ENCODE measurements at regions not wholly inside any gene's neighbourhood (a gene's known extent, or its start where the extent isn't known, plus 50 kb on each side); places are given as distances from the start of the nearest gene placed in this dataset.
"Not testable (repeated sequence)": the region's sequence is repeated elsewhere in the genome, so short reads cannot be mapped to it uniquely, and the experiment has no call there.

DNA sequence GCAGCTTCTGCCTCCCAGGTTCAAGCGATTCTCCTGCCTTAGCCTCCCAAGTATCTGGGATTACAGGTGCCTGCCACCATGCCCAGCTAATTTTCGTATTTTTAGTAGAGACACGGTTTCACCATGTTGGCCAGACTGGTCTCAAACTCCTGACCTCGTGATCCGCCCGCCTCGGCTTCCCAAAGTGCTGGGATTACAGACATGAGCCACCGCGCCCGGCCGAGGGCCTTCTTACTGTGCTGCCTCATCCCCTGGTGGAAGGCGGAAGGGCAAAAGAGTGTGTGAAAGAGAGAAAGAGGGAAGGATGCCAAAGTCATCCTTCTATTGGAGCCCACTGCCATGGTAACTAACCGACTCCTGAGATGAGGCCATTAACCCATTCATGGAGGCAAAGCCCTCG, 399.4 kb upstream of the TENM3 start:
- H3K27me3 Mint-ChIP-seq; H3K9me3 ChIP-seq; H3K36me3 ChIP-seq (ENCODE audit: control insufficient read depth in 2 of 2, extremely low read depth in 1 of 2, insufficient read depth in 1 of 2, low read length in 1 of 2); H3K27ac Mint-ChIP-seq; DNase-seq; POLR2A ChIA-PET; H3K27ac ChIP-seq (ENCODE audit: low read length); H3K36me3 Mint-ChIP-seq; H3K9me3 Mint-ChIP-seq; H3K4me1 ChIP-seq (ENCODE audit: control insufficient read depth in 1 of 2, extremely low read depth in 1 of 2, insufficient read depth in 2 of 2, low read length in 2 of 2); H3K4me1 Mint-ChIP-seq; H3K4me3 Mint-ChIP-seq; CTCF ChIA-PET; H3K4me3 ChIP-seq (ENCODE audit: control insufficient read depth in 1 of 2, extremely low read depth in 1 of 2, low read length in 1 of 2); ATAC-seq (replicated peaks in 1 of 4); H3K27me3 ChIP-seq (replicated peaks in 1 of 2; ENCODE audit: control insufficient read depth in 2 of 2, extremely low read depth in 1 of 2, insufficient read depth in 2 of 2, low read length in 1 of 2): not testable (repeated sequence)
- WGBS (ENCODE audit: insufficient coverage): 83% methylated on average over 13 of the region's 14 CpGs

DNA sequence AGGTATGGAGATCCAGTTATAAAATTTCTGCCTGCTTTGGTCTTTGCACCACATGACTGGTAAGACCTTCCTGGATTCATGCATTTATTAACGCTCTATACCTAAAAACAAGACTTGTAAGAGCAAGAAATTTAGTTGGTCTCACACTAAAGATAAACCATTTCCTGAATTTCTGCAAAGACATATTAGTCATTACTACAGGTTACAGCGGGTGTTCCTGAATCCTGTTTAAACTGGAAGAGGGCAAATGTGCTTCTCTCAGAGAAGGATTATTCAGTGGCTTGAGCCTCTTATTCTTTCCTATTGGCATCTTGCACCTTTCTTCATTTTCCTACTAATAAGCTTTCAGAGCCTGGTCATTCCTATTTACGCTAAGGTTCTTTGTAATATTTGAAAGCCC, 397.6 kb upstream of the TENM3 start:
- no peak overlapping the region for H3K4me3 ChIP-seq (ENCODE audit: control insufficient read depth in 1 of 2, extremely low read depth in 1 of 2, low read length in 1 of 2)
- Mint-ChIP-seq H3K4me3 (no peak overlapping the region), H3K9me3 (peaks cover 0 to 3% (median 2%) of the 10 kb centered on the region in 3 donors), H3K36me3 (no peaks in the 10 kb centered on the region), H3K4me1 (no peaks in the 10 kb centered on the region), H3K27ac (no peak overlapping the region), H3K27me3 (no peaks in the 10 kb centered on the region)
- POLR2A ChIA-PET: no interaction called here
- no peaks in the 10 kb centered on the region for H3K4me1 ChIP-seq (ENCODE audit: control insufficient read depth in 1 of 2, extremely low read depth in 1 of 2, insufficient read depth in 2 of 2, low read length in 2 of 2)
- WGBS (ENCODE audit: insufficient coverage): no CpG with 5 or more reads among the region's 3 CpGs
- no peaks in the 10 kb centered on the region for H3K27me3 ChIP-seq (replicated peaks in 1 of 2; ENCODE audit: control insufficient read depth in 2 of 2, extremely low read depth in 1 of 2, insufficient read depth in 2 of 2, low read length in 1 of 2)
- ATAC-seq (replicated peaks in 1 of 4): no peak
- H3K9me3 ChIP-seq: no peaks in the 10 kb centered on the region
- CTCF ChIA-PET: no interaction called here
- no peak for DNase-seq
- H3K27ac ChIP-seq (ENCODE audit: low read length): no peak overlapping the region
- no peaks in the 10 kb centered on the region for H3K36me3 ChIP-seq (ENCODE audit: control insufficient read depth in 2 of 2, extremely low read depth in 1 of 2, insufficient read depth in 1 of 2, low read length in 1 of 2)

DNA sequence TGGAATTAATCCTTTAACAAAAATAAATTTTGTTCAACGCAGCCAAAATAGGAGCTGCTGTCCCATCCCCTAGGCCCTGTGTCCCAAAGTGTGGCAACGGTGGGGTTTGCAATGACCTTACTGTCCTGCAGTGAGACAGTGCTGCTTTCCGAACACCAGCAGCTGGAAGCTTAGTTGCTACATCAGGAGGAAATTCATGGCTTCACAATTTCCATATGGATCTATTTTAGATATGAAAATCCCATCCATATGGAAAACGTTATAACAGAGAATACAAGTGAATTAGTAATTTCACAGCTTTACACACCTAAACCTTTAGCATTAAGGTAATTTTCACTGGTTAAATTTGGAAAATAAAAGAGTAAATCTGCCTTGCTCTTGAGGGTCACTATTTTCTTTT, 396.3 kb upstream of the TENM3 start:
- Mint-ChIP-seq H3K27me3 (no peaks in the 10 kb centered on the region), H3K9me3 (peaks cover 2 to 8% (median 3%) of the 10 kb centered on the region in 3 donors), H3K36me3 (no peaks in the 10 kb centered on the region), H3K4me1 (no peaks in the 10 kb centered on the region), H3K4me3 (no peak overlapping the region), H3K27ac (no peak overlapping the region)
- H3K27ac ChIP-seq (ENCODE audit: low read length): no peak overlapping the region
- WGBS (ENCODE audit: insufficient coverage): 60% methylated on average over 1 of the region's 4 CpGs
- POLR2A ChIA-PET: no interaction called here
- H3K36me3 ChIP-seq (ENCODE audit: control insufficient read depth in 2 of 2, extremely low read depth in 1 of 2, insufficient read depth in 1 of 2, low read length in 1 of 2): no peaks in the 10 kb centered on the region
- no peak overlapping the region for H3K4me3 ChIP-seq (ENCODE audit: control insufficient read depth in 1 of 2, extremely low read depth in 1 of 2, low read length in 1 of 2)
- CTCF ChIA-PET: no interaction called here
- no peak for DNase-seq
- no peaks in the 10 kb centered on the region for H3K4me1 ChIP-seq (ENCODE audit: control insufficient read depth in 1 of 2, extremely low read depth in 1 of 2, insufficient read depth in 2 of 2, low read length in 2 of 2)
- no peak for ATAC-seq (replicated peaks in 1 of 4)
- H3K9me3 ChIP-seq: no peaks in the 10 kb centered on the region
- no peaks in the 10 kb centered on the region for H3K27me3 ChIP-seq (replicated peaks in 1 of 2; ENCODE audit: control insufficient read depth in 2 of 2, extremely low read depth in 1 of 2, insufficient read depth in 2 of 2, low read length in 1 of 2)

DNA sequence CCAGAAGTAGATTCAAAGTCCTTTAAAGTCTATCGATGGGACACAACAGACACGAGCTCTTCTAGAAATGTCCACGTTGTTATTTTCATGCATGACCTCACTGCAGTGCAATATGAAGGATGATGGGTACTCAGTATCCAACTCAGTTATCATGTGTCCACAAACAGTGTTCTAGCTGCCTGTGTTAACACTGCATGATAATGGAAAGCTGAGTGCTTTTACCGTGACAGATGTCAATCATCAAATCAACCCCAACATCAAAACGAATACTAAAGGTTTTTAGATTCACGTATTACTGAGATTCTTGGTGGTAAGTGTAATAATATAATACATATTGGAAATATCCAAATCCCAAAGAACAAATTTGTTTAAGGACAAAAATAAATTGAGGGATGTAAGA, 394.8 kb upstream of the TENM3 start:
- no peak overlapping the region for H3K4me3 ChIP-seq (ENCODE audit: control insufficient read depth in 1 of 2, extremely low read depth in 1 of 2, low read length in 1 of 2)

DNA sequence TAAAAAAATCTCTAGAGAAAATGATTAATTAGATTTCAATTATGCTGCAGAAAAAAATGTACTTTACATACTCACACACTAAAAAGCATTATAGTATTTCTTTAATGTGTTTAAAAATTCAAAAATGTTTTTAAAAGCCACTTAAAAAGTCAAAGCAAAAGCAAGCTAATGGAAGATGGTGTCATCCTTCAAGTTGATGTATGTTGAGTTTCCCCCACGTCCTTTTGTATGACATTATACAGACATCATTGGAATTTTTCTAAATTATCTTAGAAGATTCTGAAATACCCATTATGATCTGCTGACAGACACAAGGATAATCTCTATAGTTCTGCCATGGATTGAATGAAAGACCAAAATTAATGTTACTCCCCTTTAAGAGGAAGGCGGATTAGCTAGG, 393.7 kb upstream of the TENM3 start:
- Mint-ChIP-seq H3K4me1 (no peaks in the 10 kb centered on the region), H3K27ac (no peak overlapping the region), H3K4me3 (no peak overlapping the region), H3K36me3 (no peaks in the 10 kb centered on the region), H3K9me3 (peaks cover 2 to 8% (median 4%) of the 10 kb centered on the region in 3 donors), H3K27me3 (no peaks in the 10 kb centered on the region)
- ChIA-PET POLR2A (no interaction called here), CTCF (no interaction called here)
- DNase-seq (no peak), ATAC-seq (replicated peaks in 1 of 4) (no peak)
- Histone ChIP-seq H3K27ac (ENCODE audit: low read length) (no peak overlapping the region), H3K4me1 (ENCODE audit: control insufficient read depth in 1 of 2, extremely low read depth in 1 of 2, insufficient read depth in 2 of 2, low read length in 2 of 2) (no peaks in the 10 kb centered on the region), H3K9me3 (no peaks in the 10 kb centered on the region), H3K27me3 (replicated peaks in 1 of 2; ENCODE audit: control insufficient read depth in 2 of 2, extremely low read depth in 1 of 2, insufficient read depth in 2 of 2, low read length in 1 of 2) (no peaks in the 10 kb centered on the region), H3K36me3 (ENCODE audit: control insufficient read depth in 2 of 2, extremely low read depth in 1 of 2, insufficient read depth in 1 of 2, low read length in 1 of 2) (no peaks in the 10 kb centered on the region), H3K4me3 (ENCODE audit: control insufficient read depth in 1 of 2, extremely low read depth in 1 of 2, low read length in 1 of 2) (no peak overlapping the region)
- no CpG with 5 or more reads among the region's 2 CpGs for WGBS (ENCODE audit: insufficient coverage)

More for the DNA sequence above, 394.8 kb upstream of the TENM3 start:
- POLR2A ChIA-PET: no interaction called here
- Histone ChIP-seq H3K9me3 (no peaks in the 10 kb centered on the region), H3K4me1 (ENCODE audit: control insufficient read depth in 1 of 2, extremely low read depth in 1 of 2, insufficient read depth in 2 of 2, low read length in 2 of 2) (no peaks in the 10 kb centered on the region), H3K27ac (ENCODE audit: low read length) (no peak overlapping the region), H3K36me3 (ENCODE audit: control insufficient read depth in 2 of 2, extremely low read depth in 1 of 2, insufficient read depth in 1 of 2, low read length in 1 of 2) (no peaks in the 10 kb centered on the region), H3K27me3 (replicated peaks in 1 of 2; ENCODE audit: control insufficient read depth in 2 of 2, extremely low read depth in 1 of 2, insufficient read depth in 2 of 2, low read length in 1 of 2) (no peaks in the 10 kb centered on the region)
- H3K27me3 Mint-ChIP-seq: no peaks in the 10 kb centered on the region
- DNase-seq: no peak
- WGBS (ENCODE audit: insufficient coverage): 87% methylated on average over 3 of the region's 6 CpGs
- no peak for ATAC-seq (replicated peaks in 1 of 4)
- H3K36me3 Mint-ChIP-seq: no peaks in the 10 kb centered on the region
- no peak overlapping the region for H3K4me3 Mint-ChIP-seq
- H3K27ac Mint-ChIP-seq: no peak overlapping the region
- CTCF ChIA-PET: no interaction called here
- no peaks in the 10 kb centered on the region for H3K4me1 Mint-ChIP-seq
- peaks cover 3 to 8% (median 3%) of the 10 kb centered on the region in 3 donors for H3K9me3 Mint-ChIP-seq

DNA sequence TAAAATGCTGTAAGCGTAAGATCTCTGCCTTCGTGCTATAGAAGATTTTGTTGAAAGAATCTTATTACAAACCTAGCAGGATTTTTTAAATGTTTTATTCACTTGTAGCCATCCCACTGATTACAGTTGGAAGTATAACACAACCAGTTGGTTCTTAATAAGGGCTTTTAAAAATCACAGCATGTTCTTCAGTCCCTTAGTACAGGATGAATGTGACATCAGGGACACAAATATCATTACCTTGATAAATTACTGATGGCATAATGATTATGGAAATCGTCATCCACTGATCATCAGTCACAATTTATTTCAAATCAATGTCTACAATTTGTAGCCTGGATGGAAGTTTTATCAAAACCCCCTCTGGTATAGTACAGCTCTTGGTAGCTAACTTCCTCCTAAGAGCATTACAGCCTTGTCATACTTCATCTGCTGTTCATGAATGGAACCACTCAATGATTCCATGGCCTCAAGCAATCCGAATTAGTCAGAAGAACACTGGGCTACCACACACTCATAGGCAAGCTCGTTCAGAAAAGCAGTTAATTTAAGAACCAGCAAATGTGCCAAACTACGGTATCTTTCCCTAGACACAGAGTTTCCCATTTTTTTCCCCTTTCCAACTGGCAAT, 389.2 kb upstream of the TENM3 start:
- Histone ChIP-seq H3K27ac (ENCODE audit: low read length) (no peak overlapping the region), H3K27me3 (replicated peaks in 1 of 2; ENCODE audit: control insufficient read depth in 2 of 2, extremely low read depth in 1 of 2, insufficient read depth in 2 of 2, low read length in 1 of 2) (no peaks in the 10 kb centered on the region), H3K4me1 (ENCODE audit: control insufficient read depth in 1 of 2, extremely low read depth in 1 of 2, insufficient read depth in 2 of 2, low read length in 2 of 2) (no peaks in the 10 kb centered on the region), H3K9me3 (no peaks in the 10 kb centered on the region), H3K4me3 (ENCODE audit: control insufficient read depth in 1 of 2, extremely low read depth in 1 of 2, low read length in 1 of 2) (no peak overlapping the region), H3K36me3 (ENCODE audit: control insufficient read depth in 2 of 2, extremely low read depth in 1 of 2, insufficient read depth in 1 of 2, low read length in 1 of 2) (no peaks in the 10 kb centered on the region)
- no CpG with 5 or more reads among the region's 6 CpGs for WGBS (ENCODE audit: insufficient coverage)
- POLR2A ChIA-PET: no interaction called here
- H3K4me3 Mint-ChIP-seq: no peak overlapping the region
- ATAC-seq (replicated peaks in 1 of 4) (no peak), DNase-seq (no peak)
- peaks cover 12 to 17% (median 13%) of the 10 kb centered on the region in 3 donors for H3K9me3 Mint-ChIP-seq
- no peaks in the 10 kb centered on the region for H3K4me1 Mint-ChIP-seq
- CTCF ChIA-PET: no interaction called here
- H3K36me3 Mint-ChIP-seq: no peaks in the 10 kb centered on the region
- H3K27me3 Mint-ChIP-seq: no peaks in the 10 kb centered on the region
- no peak overlapping the region for H3K27ac Mint-ChIP-seq

DNA sequence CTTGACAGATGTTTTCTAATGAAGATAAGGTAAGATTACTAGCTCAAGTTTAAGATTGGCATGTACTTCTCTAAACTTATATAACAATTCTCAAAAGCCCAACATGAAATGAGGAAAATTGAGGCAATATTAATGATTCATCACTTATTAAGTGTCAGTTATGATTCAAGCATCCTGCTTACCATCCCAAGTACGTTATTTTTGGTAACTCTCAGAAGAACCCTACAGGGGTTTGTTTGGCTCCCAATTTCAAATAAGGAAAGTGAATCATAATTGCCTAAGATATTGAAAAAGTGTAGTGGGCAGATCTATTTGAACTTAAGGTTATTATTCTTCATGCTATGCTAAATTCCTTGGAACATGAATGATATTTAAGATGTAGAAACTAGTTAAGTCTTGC, 387.9 kb upstream of the TENM3 start:
- Histone ChIP-seq H3K27ac (ENCODE audit: low read length) (no peak overlapping the region), H3K9me3 (no peaks in the 10 kb centered on the region), H3K27me3 (replicated peaks in 1 of 2; ENCODE audit: control insufficient read depth in 2 of 2, extremely low read depth in 1 of 2, insufficient read depth in 2 of 2, low read length in 1 of 2) (no peaks in the 10 kb centered on the region), H3K4me3 (ENCODE audit: control insufficient read depth in 1 of 2, extremely low read depth in 1 of 2, low read length in 1 of 2) (no peak overlapping the region), H3K4me1 (ENCODE audit: control insufficient read depth in 1 of 2, extremely low read depth in 1 of 2, insufficient read depth in 2 of 2, low read length in 2 of 2) (no peaks in the 10 kb centered on the region), H3K36me3 (ENCODE audit: control insufficient read depth in 2 of 2, extremely low read depth in 1 of 2, insufficient read depth in 1 of 2, low read length in 1 of 2) (no peaks in the 10 kb centered on the region)
- ChIA-PET CTCF (no interaction called here), POLR2A (no interaction called here)
- H3K4me1 Mint-ChIP-seq: no peaks in the 10 kb centered on the region
- no CpG with 5 or more reads among the region's 1 CpG for WGBS (ENCODE audit: insufficient coverage)
- ATAC-seq (replicated peaks in 1 of 4) (no peak), DNase-seq (no peak)
- no peak overlapping the region for H3K27ac Mint-ChIP-seq
- no peak overlapping the region for H3K4me3 Mint-ChIP-seq
- peaks cover 12 to 17% (median 16%) of the 10 kb centered on the region in 3 donors for H3K9me3 Mint-ChIP-seq
- no peaks in the 10 kb centered on the region for H3K27me3 Mint-ChIP-seq
- no peaks in the 10 kb centered on the region for H3K36me3 Mint-ChIP-seq
